ENCODE measurements at regions not wholly inside any gene's neighbourhood (a gene's known extent, or its start where the extent isn't known, plus 50 kb on each side); places are given as distances from the start of the nearest gene placed in this dataset.

- Histone ChIP-seq H4K20me1 (ENCODE audit: insufficient read depth, low read length, poor library complexity, severe bottlenecking) (no peaks in the 10 kb centered on the region), H3K9ac (ENCODE audit: low read depth, low read length, poor library complexity, severe bottlenecking) (no peak overlapping the region), H3K9me3 (ENCODE audit: insufficient read depth, low read depth, low read length) (no peaks in the 10 kb centered on the region; the same call in 1 of the 2 replicates), H3F3A (ENCODE audit: low read depth) (no peaks in the 10 kb centered on the region), H3K4me3 (ENCODE audit: low read length, poor library complexity, severe bottlenecking) (no peak overlapping the region), H3K79me2 (ENCODE audit: insufficient read depth, low read length) (no peaks in the 10 kb centered on the region), H3K9me2 (replicated peaks; ENCODE audit: low read depth, low read length) (no peaks in the 10 kb centered on the region), H3K4me2 (ENCODE audit: low read depth, low read length, poor library complexity, severe bottlenecking) (no peak overlapping the region), H2AFZ (ENCODE audit: low read length) (no peak overlapping the region), H3K4me1 (ENCODE audit: insufficient read depth, low read length, poor library complexity, severe bottlenecking) (no peaks in the 10 kb centered on the region), H3K27me3 (ENCODE audit: insufficient read depth, low read length, poor library complexity, severe bottlenecking) (no peaks in the 10 kb centered on the region), H3K36me3 (ENCODE audit: insufficient read depth, low read length) (no peaks in the 10 kb centered on the region)
- TF ChIP-seq EZH2phosphoT487 (IDR thresholded peaks at IDR 0.05; ENCODE audit: borderline replicate concordance) (no peak), CTCF (conservative IDR thresholded peaks at IDR 0.05; ENCODE audit: low read length) (no peak)
Measured at GRCh38 chr9:117800389-117800788, 96.2 kb downstream of the TLR4 start.

GRCh38 chr9:117809751-117810150 is 105.5 kb downstream of the TLR4 start:
- Histone ChIP-seq H3K27me3 (ENCODE audit: insufficient read depth, low read length, poor library complexity, severe bottlenecking) (no peaks in the 10 kb centered on the region), H3K9me2 (replicated peaks; ENCODE audit: low read depth, low read length) (no peaks in the 10 kb centered on the region), H3K79me2 (ENCODE audit: insufficient read depth, low read length) (no peaks in the 10 kb centered on the region), H3K4me1 (ENCODE audit: insufficient read depth, low read length, poor library complexity, severe bottlenecking) (no peaks in the 10 kb centered on the region), H4K20me1 (ENCODE audit: insufficient read depth, low read length, poor library complexity, severe bottlenecking) (no peaks in the 10 kb centered on the region), H3K9ac (ENCODE audit: low read depth, low read length, poor library complexity, severe bottlenecking) (no peak overlapping the region), H3K4me3 (ENCODE audit: low read length, poor library complexity, severe bottlenecking) (no peak overlapping the region), H2AFZ (ENCODE audit: low read length) (no peak overlapping the region), H3K36me3 (ENCODE audit: insufficient read depth, low read length) (no peaks in the 10 kb centered on the region), H3K9me3 (ENCODE audit: insufficient read depth, low read depth, low read length) (no peaks in the 10 kb centered on the region; the same call in none of the 2 replicates), H3F3A (ENCODE audit: low read depth) (no peaks in the 10 kb centered on the region), H3K4me2 (ENCODE audit: low read depth, low read length, poor library complexity, severe bottlenecking) (no peak overlapping the region)
- no peak for TF ChIP-seq EZH2phosphoT487 (IDR thresholded peaks at IDR 0.05; ENCODE audit: borderline replicate concordance)
- no peak for TF ChIP-seq CTCF (conservative IDR thresholded peaks at IDR 0.05; ENCODE audit: low read length)

- Histone ChIP-seq H3K27me3 (ENCODE audit: insufficient read depth, low read length, poor library complexity, severe bottlenecking) (no peaks in the 10 kb centered on the region), H2AFZ (ENCODE audit: low read length) (no peak overlapping the region), H4K20me1 (ENCODE audit: insufficient read depth, low read length, poor library complexity, severe bottlenecking) (no peaks in the 10 kb centered on the region), H3K79me2 (ENCODE audit: insufficient read depth, low read length) (no peaks in the 10 kb centered on the region), H3K9me2 (replicated peaks; ENCODE audit: low read depth, low read length) (no peaks in the 10 kb centered on the region), H3K36me3 (ENCODE audit: insufficient read depth, low read length) (no peaks in the 10 kb centered on the region), H3F3A (ENCODE audit: low read depth) (no peaks in the 10 kb centered on the region), H3K9me3 (ENCODE audit: insufficient read depth, low read depth, low read length) (no peaks in the 10 kb centered on the region; the same call in 1 of the 2 replicates), H3K9ac (ENCODE audit: low read depth, low read length, poor library complexity, severe bottlenecking) (no peak overlapping the region), H3K4me3 (ENCODE audit: low read length, poor library complexity, severe bottlenecking) (no peak overlapping the region), H3K4me1 (ENCODE audit: insufficient read depth, low read length, poor library complexity, severe bottlenecking) (no peaks in the 10 kb centered on the region), H3K4me2 (ENCODE audit: low read depth, low read length, poor library complexity, severe bottlenecking) (no peak overlapping the region)
- no peak for TF ChIP-seq EZH2phosphoT487 (IDR thresholded peaks at IDR 0.05; ENCODE audit: borderline replicate concordance)
- TF ChIP-seq CTCF (conservative IDR thresholded peaks at IDR 0.05; ENCODE audit: low read length): no peak
Measured at GRCh38 chr9:117815315-117815714, 111.1 kb downstream of the TLR4 start.
